ENCODE measurements at regions not wholly inside any gene's neighbourhood (a gene's known extent, or its start where the extent isn't known, plus 50 kb on each side); places are given as distances from the start of the nearest gene placed in this dataset.

DNA sequence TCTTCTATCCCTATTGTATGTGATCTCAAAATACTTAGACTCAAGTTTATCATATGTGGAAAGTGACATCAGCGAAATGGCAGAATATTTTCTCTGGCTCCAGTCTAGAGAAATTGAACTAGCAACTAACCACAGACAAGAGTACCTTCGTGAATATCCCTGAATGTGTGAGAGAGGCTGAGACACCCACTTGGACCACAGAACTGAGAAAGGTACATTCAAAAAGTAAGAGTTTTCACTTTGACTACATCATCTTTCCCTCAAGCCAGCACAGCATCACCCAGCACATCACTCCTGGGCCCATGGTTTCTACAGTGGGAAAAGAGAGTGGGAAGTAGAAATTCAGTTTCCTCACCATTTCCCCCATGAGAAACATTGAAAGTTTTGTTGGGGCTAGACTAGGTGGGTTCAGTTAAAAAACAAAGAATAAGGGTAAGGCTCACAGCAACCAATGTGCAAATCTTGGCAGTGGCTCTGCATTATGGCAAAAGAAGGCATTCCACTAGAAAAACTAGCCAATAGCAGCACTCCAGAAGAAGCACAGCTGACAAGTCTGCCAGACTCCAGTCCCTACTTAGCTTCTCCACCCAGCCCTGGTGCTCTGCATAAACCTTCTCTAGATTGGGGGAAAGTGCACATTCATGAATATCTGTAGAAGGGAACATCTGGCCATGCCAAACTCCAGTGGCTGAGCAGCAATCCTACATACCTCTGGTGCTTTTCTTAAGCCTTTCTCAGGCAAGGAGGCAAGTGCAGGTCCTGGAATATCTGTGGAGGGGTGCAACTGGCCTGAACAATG, 225.6 kb upstream of the VLDLR start:
- TF ChIP-seq, protein P1, sequence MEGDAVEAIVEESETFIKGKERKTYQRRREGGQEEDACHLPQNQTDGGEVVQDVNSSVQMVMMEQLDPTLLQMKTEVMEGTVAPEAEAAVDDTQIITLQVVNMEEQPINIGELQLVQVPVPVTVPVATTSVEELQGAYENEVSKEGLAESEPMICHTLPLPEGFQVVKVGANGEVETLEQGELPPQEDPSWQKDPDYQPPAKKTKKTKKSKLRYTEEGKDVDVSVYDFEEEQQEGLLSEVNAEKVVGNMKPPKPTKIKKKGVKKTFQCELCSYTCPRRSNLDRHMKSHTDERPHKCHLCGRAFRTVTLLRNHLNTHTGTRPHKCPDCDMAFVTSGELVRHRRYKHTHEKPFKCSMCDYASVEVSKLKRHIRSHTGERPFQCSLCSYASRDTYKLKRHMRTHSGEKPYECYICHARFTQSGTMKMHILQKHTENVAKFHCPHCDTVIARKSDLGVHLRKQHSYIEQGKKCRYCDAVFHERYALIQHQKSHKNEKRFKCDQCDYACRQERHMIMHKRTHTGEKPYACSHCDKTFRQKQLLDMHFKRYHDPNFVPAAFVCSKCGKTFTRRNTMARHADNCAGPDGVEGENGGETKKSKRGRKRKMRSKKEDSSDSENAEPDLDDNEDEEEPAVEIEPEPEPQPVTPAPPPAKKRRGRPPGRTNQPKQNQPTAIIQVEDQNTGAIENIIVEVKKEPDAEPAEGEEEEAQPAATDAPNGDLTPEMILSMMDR (IDR thresholded peaks at IDR 0.05) = no peak
- TF ChIP-seq POLR2A (IDR thresholded peaks at IDR 0.05) = no peak

Data from testis (tissue), 2 donors.